GM23248 (cell line): ENCODE measurements at regions not wholly inside any gene's neighbourhood (a gene's known extent, or its start where the extent isn't known, plus 50 kb on each side); places are given as distances from the start of the nearest gene placed in this dataset.
"Not testable (repeated sequence)": the region's sequence is repeated elsewhere in the genome, so short reads cannot be mapped to it uniquely, and the experiment has no call there.

ENCODE experiments used
- DNase-seq: peaks from one replicate; pipeline ENCODE4 v3.0.0-alpha.2; 2015
- H2AFZ ChIP-seq: fragments of 200-600 bp; sonication (generic); 2 replicates; pipeline ENCODE4 v1.6.1; 2016; ENCODE audit warnings: antibody characterized with exemption
- H3F3A ChIP-seq: fragments of 200-600 bp; sonication (generic); 2 replicates; pipeline ENCODE4 v1.6.1; 2016; ENCODE audit warnings: mild to moderate bottlenecking, antibody characterized with exemption, mixed run types; ENCODE audit not compliant: insufficient read depth
- H3K27ac ChIP-seq: fragments of 200-600 bp; sonication (generic); 2 replicates; pipeline ENCODE4 v1.5.1; 2016; ENCODE audit warnings: mild to moderate bottlenecking
- H3K27me3 ChIP-seq: fragments of 200-600 bp; sonication (generic); replicated peaks from 2 replicates; pipeline ENCODE4 v1.6.1; 2016; ENCODE audit warnings: mild to moderate bottlenecking; ENCODE audit not compliant: insufficient read depth
- H3K36me3 ChIP-seq: fragments of 200-600 bp; sonication (generic); 2 replicates; pipeline ENCODE4 v1.6.1; 2016; ENCODE audit warnings: low read depth, mild to moderate bottlenecking
- H3K4me1 ChIP-seq: fragments of 200-600 bp; sonication (generic); 2 replicates; pipeline ENCODE4 v1.6.1; 2016; ENCODE audit warnings: mild to moderate bottlenecking; ENCODE audit not compliant: insufficient read depth
- H3K4me2 ChIP-seq: fragments of 200-600 bp; sonication (generic); one replicate; pipeline ENCODE4 v1.6.1; 2016; ENCODE audit warnings: mild to moderate bottlenecking; ENCODE audit not compliant: unreplicated experiment
- H3K4me3 ChIP-seq: fragments of 200-600 bp; sonication (generic); 2 replicates; pipeline ENCODE4 v1.5.1; 2016; ENCODE audit warnings: mild to moderate bottlenecking
- H3K79me2 ChIP-seq: fragments of 200-600 bp; sonication (generic); 2 replicates; pipeline ENCODE4 v1.6.1; 2016; ENCODE audit warnings: mild to moderate bottlenecking; ENCODE audit not compliant: insufficient read depth
- H3K9ac ChIP-seq: fragments of 200-600 bp; sonication (generic); 2 replicates; pipeline ENCODE4 v1.6.1; 2016; ENCODE audit warnings: mild to moderate bottlenecking
- H3K9me2 ChIP-seq: fragments of 200-600 bp; sonication (generic); 2 replicates; pipeline ENCODE4 v1.6.1; 2016; ENCODE audit warnings: mixed run types, mild to moderate bottlenecking, moderate library complexity; ENCODE audit not compliant: insufficient read depth
- H3K9me3 ChIP-seq: fragments of 200-600 bp; sonication (generic); one replicate; pipeline ENCODE4 v1.6.1; 2017; ENCODE audit warnings: low read depth
- H4K20me1 ChIP-seq: fragments of 200-600 bp; sonication (generic); 2 replicates; pipeline ENCODE4 v1.6.0; 2016; ENCODE audit not compliant: insufficient read depth
- EZH2 ChIP-seq: fragments of 200-600 bp; sonication (generic); IDR thresholded peaks from 2 replicates; pipeline ENCODE4 v1.6.1; 2018; ENCODE audit warnings: antibody characterized with exemption, mild to moderate bottlenecking; ENCODE audit not compliant: insufficient read depth, poor library complexity, severe bottlenecking
- EZH2phosphoT487 ChIP-seq: fragments of 200-600 bp; sonication (generic); IDR thresholded peaks from 2 replicates; pipeline ENCODE4 v1.6.1; 2018; ENCODE audit warnings: antibody characterized with exemption, moderate library complexity, mild to moderate bottlenecking, low read depth; ENCODE audit not compliant: insufficient read depth
- WGBS, 2 experiments: methylation state at CpG; one replicate each; pipeline ENCODE4 v1.1.6; 2015 to 2017; ENCODE audit warnings: low lambda C conversion rate in 2 of 2, low coverage in 1 of 2; ENCODE audit errors: missing lambda C conversion rate in 2 of 2; 5-methylcytosine and 5-hydroxymethylcytosine counted together
- in situ Hi-C: fragments of 300-500 bp; cut with MboI; formaldehyde crosslinking; loops from 2 replicates; pipeline ENCODE4 v1.15.0; 2020

GRCh38 chr3:22373827-22374226 is 622.8 kb upstream of the ZNF385D start:
- TF ChIP-seq EZH2phosphoT487 (no peak), EZH2 (no peak)
- Histone ChIP-seq H3K9ac (no peak overlapping the region), H3K4me1 (peaks cover 10% of the 10 kb centered on the region), H3K27me3 (peaks cover 62% of the 10 kb centered on the region), H3K27ac (no peak overlapping the region), H4K20me1 (no peaks in the 10 kb centered on the region), H3K9me3 (no peaks in the 10 kb centered on the region), H3K36me3 (no peaks in the 10 kb centered on the region), H2AFZ (no peak overlapping the region), H3K9me2 (no peaks in the 10 kb centered on the region), H3K4me3 (no peak overlapping the region), H3F3A (peaks cover 11% of the 10 kb centered on the region; the same call in 1 of the 2 replicates), H3K79me2 (no peaks in the 10 kb centered on the region), H3K4me2 (no peak overlapping the region)
- no peak for DNase-seq
- in situ Hi-C loops = no loop called here
- 97 to 98% methylated on average over 3 of the region's 3 CpGs for WGBS, 2 experiments

DNA sequence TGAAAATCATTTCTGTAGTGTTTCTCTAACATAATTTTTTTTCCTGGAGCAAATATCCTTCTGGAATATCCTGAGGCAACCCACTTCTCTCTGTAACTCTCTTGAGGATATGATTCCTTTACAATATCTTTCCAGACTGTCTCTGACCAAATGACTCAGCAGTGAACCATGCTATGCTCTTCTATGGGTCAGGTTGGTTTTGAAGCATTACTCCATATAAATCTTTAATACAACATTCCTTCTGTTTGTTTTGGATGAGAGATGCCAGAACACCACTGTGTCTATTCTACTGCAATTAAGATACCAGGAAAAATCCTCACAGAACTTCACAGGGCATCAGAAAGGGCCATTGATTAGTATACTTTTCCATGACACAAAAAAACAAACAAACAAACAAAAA is 626.4 kb upstream of the ZNF385D start:
- Histone ChIP-seq H3K4me1 (peaks cover 10% of the 10 kb centered on the region), H3K27me3 (peaks cover 45% of the 10 kb centered on the region), H3K4me3 (no peak overlapping the region), H3K9me2 (no peaks in the 10 kb centered on the region), H3K9ac (no peak overlapping the region), H3K4me2 (no peak overlapping the region), H2AFZ (no peak overlapping the region), H4K20me1 (no peaks in the 10 kb centered on the region), H3F3A (peaks cover 11% of the 10 kb centered on the region; the same call in 1 of the 2 replicates), H3K9me3 (no peaks in the 10 kb centered on the region), H3K27ac (no peak overlapping the region), H3K79me2 (no peaks in the 10 kb centered on the region), H3K36me3 (no peaks in the 10 kb centered on the region)
- no peak for TF ChIP-seq EZH2phosphoT487
- TF ChIP-seq EZH2 = no peak
- in situ Hi-C loops = no loop called here
- peak; percentile 73 for DNase-seq

- Histone ChIP-seq H3F3A (peaks cover 11% of the 10 kb centered on the region; the same call in 1 of the 2 replicates), H3K27ac (no peak overlapping the region), H3K9me2 (no peaks in the 10 kb centered on the region), H3K27me3 (peaks cover 31% of the 10 kb centered on the region), H4K20me1 (no peaks in the 10 kb centered on the region), H2AFZ (no peak overlapping the region), H3K9me3 (no peaks in the 10 kb centered on the region), H3K79me2 (no peaks in the 10 kb centered on the region), H3K4me3 (no peak overlapping the region), H3K4me1 (peaks cover 10% of the 10 kb centered on the region), H3K4me2 (no peak overlapping the region), H3K9ac (no peak overlapping the region), H3K36me3 (no peaks in the 10 kb centered on the region)
- DNase-seq = no peak
- in situ Hi-C loops = no loop called here
- TF ChIP-seq EZH2phosphoT487 (no peak), EZH2 (no peak)
These were observed 627.9 kb upstream of the ZNF385D start for GRCh38 chr3:22378869-22379268.

GRCh38 chr3:22380253-22380652 is 629.2 kb upstream of the ZNF385D start:
- no peak overlapping the region for H2AFZ ChIP-seq

GRCh38 chr3:22381564-22381963 is 630.6 kb upstream of the ZNF385D start:
- DNase-seq, H2AFZ ChIP-seq, H4K20me1 ChIP-seq, H3K4me2 ChIP-seq, in situ Hi-C loops, H3K9me3 ChIP-seq, H3K9me2 ChIP-seq, H3K36me3 ChIP-seq, H3K27ac ChIP-seq, H3K9ac ChIP-seq, H3K4me3 ChIP-seq, H3K79me2 ChIP-seq: not testable (repeated sequence)
- Histone ChIP-seq H3K27me3 (peaks cover 24% of the 10 kb centered on the region; the same call in 1 of the 2 replicates), H3F3A (peaks cover 11% of the 10 kb centered on the region; the same call in 1 of the 2 replicates), H3K4me1 (peaks cover 10% of the 10 kb centered on the region)
- WGBS, 2 experiments = 77 to 86% methylated on average over 10 of the region's 10 CpGs

More at GRCh38 chr3:22380253-22380652, 629.2 kb upstream of the ZNF385D start:
- Histone ChIP-seq H3K4me3 (no peak overlapping the region), H3K79me2 (no peaks in the 10 kb centered on the region), H3F3A (peaks cover 11% of the 10 kb centered on the region; the same call in 1 of the 2 replicates), H3K9me3 (no peaks in the 10 kb centered on the region), H3K9me2 (no peaks in the 10 kb centered on the region), H3K4me1 (peaks cover 10% of the 10 kb centered on the region), H3K4me2 (no peak overlapping the region), H3K36me3 (no peaks in the 10 kb centered on the region), H3K27ac (no peak overlapping the region), H3K27me3 (peaks cover 24% of the 10 kb centered on the region; the same call in 1 of the 2 replicates), H4K20me1 (no peaks in the 10 kb centered on the region), H3K9ac (no peak overlapping the region)
- 61 to 82% methylated on average over 4 of the region's 4 CpGs for WGBS, 2 experiments
- DNase-seq = no peak
- in situ Hi-C loops = no loop called here
- TF ChIP-seq EZH2 (no peak), EZH2phosphoT487 (no peak)
